AG10803 (cell line): ENCODE measurements at regions not wholly inside any gene's neighbourhood (a gene's known extent, or its start where the extent isn't known, plus 50 kb on each side); places are given as distances from the start of the nearest gene placed in this dataset.

Source experiments
- DNase-seq: peaks from one replicate; pipeline ENCODE4 v3.0.0; 2010; ENCODE audit warnings: low read depth
- H3K4me3 ChIP-seq: 2 replicates; pipeline ENCODE4 v1.5.1; 2011; ENCODE audit warnings: mild to moderate bottlenecking, low read length, control low read depth
- CTCF ChIP-seq: conservative IDR thresholded peaks from 2 replicates; pipeline ENCODE4 v1.5.1; 2011; ENCODE audit warnings: mild to moderate bottlenecking, low read length, control low read depth, inconsistent platforms

- DNase-seq = no peak
- no peak for TF ChIP-seq CTCF
These were observed 153.0 kb downstream of the UXS1 start for GRCh38 chr2:106041150-106041549.

GRCh38 chr2:106039634-106040315 lies 154.3 kb downstream of the UXS1 start:
- DNase-seq = no peak
- no peak for TF ChIP-seq CTCF
- no peak overlapping the region for H3K4me3 ChIP-seq

More at GRCh38 chr2:106041150-106041549, 153.0 kb downstream of the UXS1 start:
- no peak overlapping the region for H3K4me3 ChIP-seq

- no peak for DNase-seq
- no peak for TF ChIP-seq CTCF
- H3K4me3 ChIP-seq = no peak overlapping the region
These were observed 155.3 kb downstream of the UXS1 start for GRCh38 chr2:106038601-106039375.

- H3K4me3 ChIP-seq = no peak overlapping the region
- TF ChIP-seq CTCF = no peak
- DNase-seq = no peak
These were observed 156.2 kb downstream of the UXS1 start for GRCh38 chr2:106037932-106038331.

GRCh38 chr2:106037262-106037661 lies 156.8 kb downstream of the UXS1 start:
- no peak for TF ChIP-seq CTCF
- DNase-seq = no peak
- no peak overlapping the region for H3K4me3 ChIP-seq

- no peak overlapping the region for H3K4me3 ChIP-seq
- TF ChIP-seq CTCF = no peak
- DNase-seq = no peak
These were observed 159.8 kb downstream of the UXS1 start for GRCh38 chr2:106034325-106034724.

- no peak for TF ChIP-seq CTCF
- no peak for DNase-seq
- H3K4me3 ChIP-seq = no peak overlapping the region
These were observed 161.4 kb downstream of the UXS1 start for GRCh38 chr2:106032676-106033075.
